Panc1 (cell line): ENCODE measurements at regions not wholly inside any gene's neighbourhood (a gene's known extent, or its start where the extent isn't known, plus 50 kb on each side); places are given as distances from the start of the nearest gene placed in this dataset.
"Not testable (repeated sequence)": the region's sequence is repeated elsewhere in the genome, so short reads cannot be mapped to it uniquely, and the experiment has no call there.

Experiments used
- ATAC-seq: fragments of 200-7000 bp; cut with Tn5 transposase; 2 replicates; pipeline ENCODE4 v1.9.1; 2020; ENCODE audit warnings: mild to moderate bottlenecking, moderate library complexity
- BruUV-seq: library from RNA; stranded (reverse); fragments of 400-500 nt; replicated peaks from 2 replicates; lab custom pipeline; 2021; lab: Mats Ljungman, UMichigan
- CTCF ChIA-PET: fragments of 300-600 bp; sonication (Branson Sonifier 250); formaldehyde crosslinking; loops from one replicate; lab custom pipeline; 2022; ENCODE audit warnings: antibody characterized with exemption; lab: Charles Lee
- POLR2A ChIA-PET: fragments of 300-600 bp; sonication (Branson Sonifier 250); formaldehyde crosslinking; loops from one replicate; lab custom pipeline; 2022; ENCODE audit warnings: antibody characterized with exemption; lab: Charles Lee
- DNase-seq: peaks from one replicate; pipeline ENCODE4 v3.0.0-alpha.2; 2010; ENCODE audit warnings: low read depth, low spot score
- H3K27ac ChIP-seq: 2 replicates; pipeline ENCODE4 v1.5.1; 2011; ENCODE audit warnings: mild to moderate bottlenecking, low read length, inconsistent platforms
- H3K27me3 ChIP-seq: fragments of 200-500 bp; sonication (Bioruptor generic); 2 replicates; pipeline ENCODE4 v1.6.0; 2014; ENCODE audit warnings: low read length, inconsistent platforms; ENCODE audit not compliant: control insufficient read depth, insufficient read depth
- H3K36me3 ChIP-seq: fragments of 200-500 bp; sonication (Bioruptor generic); 2 replicates; pipeline ENCODE4 v1.5.1; 2014; ENCODE audit warnings: inconsistent platforms, mild to moderate bottlenecking, low read length, moderate library complexity; ENCODE audit not compliant: control insufficient read depth, insufficient read depth
- H3K4me1 ChIP-seq: 2 replicates; pipeline ENCODE4 v1.5.1; 2011; ENCODE audit warnings: inconsistent platforms, mild to moderate bottlenecking, low read length, moderate library complexity; ENCODE audit not compliant: control insufficient read depth, insufficient read depth
- H3K4me3 ChIP-seq, 2 experiments: 2 replicates each; pipeline ENCODE4 v1.5.1; 2011 to 2012; ENCODE audit warnings: low read depth in 2 of 2, low read length in 2 of 2, mild to moderate bottlenecking in 2 of 2, inconsistent platforms in 1 of 2, moderate library complexity in 1 of 2
- H3K9me3 ChIP-seq: fragments of 200-500 bp; sonication (Bioruptor generic); 2 replicates; pipeline ENCODE4 v1.5.1; 2014; ENCODE audit warnings: low read depth, mild to moderate bottlenecking, inconsistent platforms, low read length, moderate library complexity; ENCODE audit not compliant: control insufficient read depth, insufficient read depth
- POLR2AphosphoS5 ChIP-seq: IDR thresholded peaks from 2 replicates; pipeline ENCODE4 v1.6.1; 2012; ENCODE audit warnings: mild to moderate bottlenecking, low read depth, low read length, moderate library complexity
- SIN3A ChIP-seq: IDR thresholded peaks from 2 replicates; pipeline ENCODE4 v1.6.1; 2012; ENCODE audit warnings: low read depth, mild to moderate bottlenecking, low read length, moderate library complexity, borderline replicate concordance; ENCODE audit not compliant: insufficient read depth
- TCF7L2 ChIP-seq: IDR thresholded peaks from 2 replicates; pipeline ENCODE4 v1.6.1; 2011; ENCODE audit warnings: mild to moderate bottlenecking, low read depth, low read length, inconsistent platforms
- in situ Hi-C: cut with HindIII; loops from 2 replicates; pipeline ENCODE4 v1.10.0; 2016; ENCODE audit warnings: low sequenced_read_pairs, low pct_unique_long_range_greater_than_20kb
- intact Hi-C: fragments of 100-400 bp; cut with micrococcal nuclease; formaldehyde crosslinking; loops from one replicate; pipeline ENCODE4 v1.10.0; 2022; ENCODE audit not compliant: unreplicated experiment
- TF ChIP-seq, protein P1 (sequence below), 2 experiments: IDR thresholded peaks; 2 replicates each; pipeline ENCODE4 v1.6.1; 2011 to 2012; ENCODE audit warnings: low read depth in 2 of 2, control low read depth in 1 of 2, low read length in 1 of 2, mild to moderate bottlenecking in 1 of 2, moderate library complexity in 1 of 2; ENCODE audit not compliant: insufficient read depth in 1 of 2
- TF ChIP-seq, protein P2 (sequence below): fragments of 450-650 bp; IDR thresholded peaks from 2 replicates; pipeline ENCODE4 v1.5.1; 2017; ENCODE audit warnings: mild to moderate bottlenecking

DNA sequence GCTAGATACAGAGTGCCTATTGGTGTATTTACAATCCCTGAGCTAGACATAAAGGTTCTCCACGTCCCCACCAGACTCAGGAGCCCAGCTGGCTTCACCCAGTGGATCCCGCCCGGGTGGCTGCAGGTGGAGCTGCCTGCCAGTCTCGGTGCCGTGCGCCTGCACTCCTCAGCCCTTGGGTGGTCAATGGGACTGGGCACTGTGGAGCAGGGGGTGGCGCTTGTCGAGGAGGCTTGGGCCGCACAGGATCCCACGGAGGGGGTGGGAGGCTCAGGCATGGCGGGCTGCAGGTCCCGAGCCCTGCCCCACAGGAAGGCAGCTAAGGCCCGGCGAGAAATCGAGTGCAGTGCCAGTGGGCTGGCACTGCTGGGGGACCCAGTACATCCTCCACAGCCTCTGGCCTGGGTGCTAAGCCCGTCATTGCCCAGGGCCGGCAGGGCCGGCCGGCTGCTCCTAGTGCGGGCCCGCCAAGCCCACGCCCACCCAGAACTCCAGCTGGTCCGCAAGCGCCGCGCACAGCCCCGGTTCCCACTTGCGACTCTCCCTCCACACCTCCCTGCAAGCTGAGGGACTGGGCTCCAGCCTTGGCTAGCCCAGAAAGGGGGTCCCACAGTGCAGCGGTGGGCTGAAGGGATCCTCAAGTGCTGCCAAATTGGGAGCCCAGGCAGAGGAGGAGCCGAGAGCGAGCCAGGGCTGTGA is 554.6 kb upstream of the LUZP2 start:
- in situ Hi-C loops, ATAC-seq, POLR2A ChIA-PET: not testable (repeated sequence)

DNA sequence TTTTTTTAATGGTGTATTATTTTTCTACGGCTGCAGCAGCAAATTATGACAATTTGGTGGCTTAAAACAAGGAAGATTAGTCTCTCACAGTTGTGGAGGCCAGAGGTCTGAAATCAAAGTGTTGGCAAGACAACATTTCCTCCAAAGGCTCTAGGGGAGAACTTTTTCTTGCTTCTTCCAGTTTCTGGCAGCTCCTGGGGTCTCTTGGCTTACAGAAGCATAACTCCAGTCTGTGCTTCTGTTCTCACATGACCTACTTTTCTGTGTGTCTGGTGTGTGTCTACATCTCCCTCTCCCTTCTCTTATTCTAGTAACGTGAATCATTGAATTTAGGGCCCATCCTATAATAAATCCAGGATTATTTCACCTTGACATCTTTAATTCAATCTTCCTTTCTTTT is 551.9 kb upstream of the LUZP2 start:
- intact Hi-C loops (no loop called here), in situ Hi-C loops (no loop called here)
- no peaks in the 10 kb centered on the region for H3K36me3 ChIP-seq
- no peak overlapping the region for H3K27ac ChIP-seq
- no peaks in the 10 kb centered on the region for H3K4me1 ChIP-seq
- TF ChIP-seq TCF7L2 (no peak), SIN3A (no peak), POLR2AphosphoS5 (no peak)
- TF ChIP-seq, protein P1, sequence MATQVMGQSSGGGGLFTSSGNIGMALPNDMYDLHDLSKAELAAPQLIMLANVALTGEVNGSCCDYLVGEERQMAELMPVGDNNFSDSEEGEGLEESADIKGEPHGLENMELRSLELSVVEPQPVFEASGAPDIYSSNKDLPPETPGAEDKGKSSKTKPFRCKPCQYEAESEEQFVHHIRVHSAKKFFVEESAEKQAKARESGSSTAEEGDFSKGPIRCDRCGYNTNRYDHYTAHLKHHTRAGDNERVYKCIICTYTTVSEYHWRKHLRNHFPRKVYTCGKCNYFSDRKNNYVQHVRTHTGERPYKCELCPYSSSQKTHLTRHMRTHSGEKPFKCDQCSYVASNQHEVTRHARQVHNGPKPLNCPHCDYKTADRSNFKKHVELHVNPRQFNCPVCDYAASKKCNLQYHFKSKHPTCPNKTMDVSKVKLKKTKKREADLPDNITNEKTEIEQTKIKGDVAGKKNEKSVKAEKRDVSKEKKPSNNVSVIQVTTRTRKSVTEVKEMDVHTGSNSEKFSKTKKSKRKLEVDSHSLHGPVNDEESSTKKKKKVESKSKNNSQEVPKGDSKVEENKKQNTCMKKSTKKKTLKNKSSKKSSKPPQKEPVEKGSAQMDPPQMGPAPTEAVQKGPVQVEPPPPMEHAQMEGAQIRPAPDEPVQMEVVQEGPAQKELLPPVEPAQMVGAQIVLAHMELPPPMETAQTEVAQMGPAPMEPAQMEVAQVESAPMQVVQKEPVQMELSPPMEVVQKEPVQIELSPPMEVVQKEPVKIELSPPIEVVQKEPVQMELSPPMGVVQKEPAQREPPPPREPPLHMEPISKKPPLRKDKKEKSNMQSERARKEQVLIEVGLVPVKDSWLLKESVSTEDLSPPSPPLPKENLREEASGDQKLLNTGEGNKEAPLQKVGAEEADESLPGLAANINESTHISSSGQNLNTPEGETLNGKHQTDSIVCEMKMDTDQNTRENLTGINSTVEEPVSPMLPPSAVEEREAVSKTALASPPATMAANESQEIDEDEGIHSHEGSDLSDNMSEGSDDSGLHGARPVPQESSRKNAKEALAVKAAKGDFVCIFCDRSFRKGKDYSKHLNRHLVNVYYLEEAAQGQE (IDR thresholded peaks at IDR 0.05; ENCODE audit: insufficient read depth in 1 of 2, low read depth in 2 of 2, low read length in 1 of 2), result no peak
- TF ChIP-seq, protein P2, sequence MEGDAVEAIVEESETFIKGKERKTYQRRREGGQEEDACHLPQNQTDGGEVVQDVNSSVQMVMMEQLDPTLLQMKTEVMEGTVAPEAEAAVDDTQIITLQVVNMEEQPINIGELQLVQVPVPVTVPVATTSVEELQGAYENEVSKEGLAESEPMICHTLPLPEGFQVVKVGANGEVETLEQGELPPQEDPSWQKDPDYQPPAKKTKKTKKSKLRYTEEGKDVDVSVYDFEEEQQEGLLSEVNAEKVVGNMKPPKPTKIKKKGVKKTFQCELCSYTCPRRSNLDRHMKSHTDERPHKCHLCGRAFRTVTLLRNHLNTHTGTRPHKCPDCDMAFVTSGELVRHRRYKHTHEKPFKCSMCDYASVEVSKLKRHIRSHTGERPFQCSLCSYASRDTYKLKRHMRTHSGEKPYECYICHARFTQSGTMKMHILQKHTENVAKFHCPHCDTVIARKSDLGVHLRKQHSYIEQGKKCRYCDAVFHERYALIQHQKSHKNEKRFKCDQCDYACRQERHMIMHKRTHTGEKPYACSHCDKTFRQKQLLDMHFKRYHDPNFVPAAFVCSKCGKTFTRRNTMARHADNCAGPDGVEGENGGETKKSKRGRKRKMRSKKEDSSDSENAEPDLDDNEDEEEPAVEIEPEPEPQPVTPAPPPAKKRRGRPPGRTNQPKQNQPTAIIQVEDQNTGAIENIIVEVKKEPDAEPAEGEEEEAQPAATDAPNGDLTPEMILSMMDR, result no peak
- H3K4me3 ChIP-seq, result no peak overlapping the region
- DNase-seq (no peak), ATAC-seq (no peak)
- H3K9me3 ChIP-seq, result no peaks in the 10 kb centered on the region
- ChIA-PET CTCF (no interaction called here), POLR2A (interaction anchor here (0.6 kb wide), 1 partner anchor 308 kb away, joined by 3 read pairs; no protein-coding TSS in a partner anchor)
- BruUV-seq, result no TSS peak
- H3K27me3 ChIP-seq, result no peaks in the 10 kb centered on the region

More for the DNA sequence above, 554.6 kb upstream of the LUZP2 start:
- H3K27me3 ChIP-seq, H3K9me3 ChIP-seq, CTCF ChIA-PET, H3K36me3 ChIP-seq, H3K4me1 ChIP-seq, intact Hi-C loops, BruUV-seq, H3K4me3 ChIP-seq, DNase-seq, H3K27ac ChIP-seq: not testable (repeated sequence)

DNA sequence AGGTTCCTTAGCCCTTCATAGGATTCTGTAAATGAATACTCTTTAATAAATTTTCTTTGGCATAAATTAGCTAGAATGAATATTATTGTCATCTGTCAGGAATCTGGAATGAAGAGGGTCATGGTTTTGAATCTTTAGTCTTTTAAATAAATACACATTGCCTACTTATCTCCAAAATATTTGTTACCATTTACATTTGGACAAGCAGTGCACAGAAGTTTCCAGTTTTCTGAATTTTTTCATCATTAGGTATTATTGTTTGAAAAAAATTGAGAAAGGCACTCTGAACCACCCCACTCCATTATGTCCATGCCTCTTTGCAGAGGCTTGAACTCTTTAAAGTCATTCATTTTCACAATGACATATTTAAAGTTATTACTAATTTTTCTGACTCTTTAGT is 549.0 kb upstream of the LUZP2 start:
- Histone ChIP-seq H3K4me3 (no peak overlapping the region), H3K36me3 (no peaks in the 10 kb centered on the region), H3K9me3 (no peaks in the 10 kb centered on the region), H3K27ac (no peak overlapping the region), H3K27me3 (no peaks in the 10 kb centered on the region), H3K4me1 (no peaks in the 10 kb centered on the region)
- CTCF ChIA-PET, result no interaction called here
- TF ChIP-seq, protein P2, result no peak
- TF ChIP-seq POLR2AphosphoS5, result no peak
- no peak for TF ChIP-seq SIN3A
- no peak for TF ChIP-seq TCF7L2
- TF ChIP-seq, protein P1 (IDR thresholded peaks at IDR 0.05; ENCODE audit: insufficient read depth in 1 of 2, low read depth in 2 of 2, low read length in 1 of 2), result no peak
- in situ Hi-C loops (no loop called here), intact Hi-C loops (no loop called here)
- no peak for ATAC-seq
- no TSS peak for BruUV-seq
- DNase-seq, result no peak
- POLR2A ChIA-PET, result no interaction called here
